Esophagus muscularis mucosa (tissue), 3 donors: ENCODE measurements at regions not wholly inside any gene's neighbourhood (a gene's known extent, or its start where the extent isn't known, plus 50 kb on each side); places are given as distances from the start of the nearest gene placed in this dataset.

Experiments
- CTCF ChIP-seq, 3 experiments: fragments of 200-600 bp in 2 of 3; fragments of 450-650 bp in 1 of 3; sonication (generic) in 2 of 3; IDR thresholded peaks; one replicate each; pipeline ENCODE4 v1.5.1; 2017 to 2019; ENCODE audit warnings: antibody characterized with exemption in 3 of 3, mild to moderate bottlenecking in 2 of 3, moderate library complexity in 1 of 3
- POLR2A ChIP-seq: fragments of 450-650 bp; IDR thresholded peaks from one replicate; pipeline ENCODE4 v1.6.1; 2017; ENCODE audit warnings: antibody characterized with exemption, moderate library complexity, mild to moderate bottlenecking, low read depth
- POLR2AphosphoS5 ChIP-seq, 2 donors: sonication (generic); formaldehyde crosslinking; IDR thresholded peaks; one replicate each; pipeline ENCODE4 v1.6.1; 2017; ENCODE audit warnings: antibody characterized with exemption in 2 of 2

GRCh38 chr12:114302117-114302516 lies 103.8 kb downstream of the TBX5 start:
- TF ChIP-seq CTCF (IDR thresholded peaks at IDR 0.05): no peak
- no peak for TF ChIP-seq POLR2AphosphoS5 (IDR thresholded peaks at IDR 0.05)
- TF ChIP-seq POLR2A: no peak
